ENCODE measurements at regions not wholly inside any gene's neighbourhood (a gene's known extent, or its start where the extent isn't known, plus 50 kb on each side); places are given as distances from the start of the nearest gene placed in this dataset.

GRCh38 chr2:385061-385460, 97.2 kb upstream of the ALKAL2 start:
- peaks cover 6% of the 10 kb centered on the region for H3K9me3 ChIP-seq (ENCODE audit: low read depth)
- H3K27me3 Mint-ChIP-seq (ENCODE audit: insufficient read depth, low read depth) = peaks cover 12% of the 10 kb centered on the region

DNA sequence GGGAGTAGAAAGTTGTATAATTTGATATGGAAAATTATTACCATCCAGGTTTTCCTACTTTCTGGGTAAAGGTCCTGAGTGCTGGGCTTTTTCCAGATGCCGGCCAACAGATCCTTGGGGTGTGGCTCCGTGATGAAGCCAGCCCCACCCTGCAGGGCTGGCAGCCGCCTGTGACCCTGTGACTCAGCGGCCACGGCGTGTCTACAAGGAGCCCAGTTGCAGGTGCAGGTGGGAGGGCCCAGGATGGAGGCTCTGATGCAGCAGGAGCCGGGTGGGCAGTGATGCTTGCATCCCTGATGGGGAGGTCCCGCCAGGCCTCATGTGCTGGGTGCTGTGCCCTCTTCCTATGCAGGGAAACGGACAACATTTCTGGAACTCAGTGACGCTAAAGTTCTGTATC, 96.0 kb upstream of the ALKAL2 start:
- Histone ChIP-seq H3K79me2 (ENCODE audit: low read depth) (no peaks in the 10 kb centered on the region), H3K4me1 (peaks cover 20% of the 10 kb centered on the region), H3K27me3 (peaks cover 7% of the 10 kb centered on the region), H3K9ac (no peak overlapping the region), H4K20me1 (ENCODE audit: low read depth) (no peaks in the 10 kb centered on the region), H3K4me3 (no peak overlapping the region), H3K9me3 (ENCODE audit: low read depth) (no peaks in the 10 kb centered on the region), H3K4me2 (no peak overlapping the region), H3K27ac (no peak overlapping the region), H3F3A (ENCODE audit: low read depth) (peaks cover 14% of the 10 kb centered on the region), H2AFZ (replicated peaks) (no peak overlapping the region), H3K36me3 (no peaks in the 10 kb centered on the region)
- peaks cover 38% of the 10 kb centered on the region for H3K4me1 Mint-ChIP-seq
- peaks cover 3% of the 10 kb centered on the region for H3K36me3 Mint-ChIP-seq
- H3K4me3 Mint-ChIP-seq = no peak overlapping the region
- H3K27me3 Mint-ChIP-seq (ENCODE audit: insufficient read depth, low read depth) = peaks cover 9% of the 10 kb centered on the region
- DNase-seq (ENCODE audit: low spot score) = no peak
- no peak for TF ChIP-seq CTCF (IDR thresholded peaks at IDR 0.05)
- TF ChIP-seq EZH2phosphoT487 (IDR thresholded peaks at IDR 0.05) = no peak
- no peak for TF ChIP-seq EZH2 (IDR thresholded peaks at IDR 0.05)
- peaks cover 20% of the 10 kb centered on the region for H3K9me3 Mint-ChIP-seq
- no peak overlapping the region for H3K27ac Mint-ChIP-seq

More at GRCh38 chr2:385061-385460, 97.2 kb upstream of the ALKAL2 start:
- H3K36me3 ChIP-seq = no peaks in the 10 kb centered on the region
- H3K36me3 Mint-ChIP-seq = no peaks in the 10 kb centered on the region
- H3K9me3 Mint-ChIP-seq = peaks cover 16% of the 10 kb centered on the region
- peaks cover 38% of the 10 kb centered on the region for H3K4me1 Mint-ChIP-seq
- no peaks in the 10 kb centered on the region for H4K20me1 ChIP-seq (ENCODE audit: low read depth)
- H3K27ac Mint-ChIP-seq = no peak overlapping the region
- H3K4me3 Mint-ChIP-seq = no peak overlapping the region
- H2AFZ ChIP-seq (replicated peaks) = no peak overlapping the region
- H3K9ac ChIP-seq = no peak overlapping the region
- no peak overlapping the region for H3K4me3 ChIP-seq
- no peaks in the 10 kb centered on the region for H3K79me2 ChIP-seq (ENCODE audit: low read depth)
- H3K27ac ChIP-seq = no peak overlapping the region
- H3F3A ChIP-seq (ENCODE audit: low read depth) = peaks cover 26% of the 10 kb centered on the region
- H3K4me2 ChIP-seq = no peak overlapping the region
- peaks cover 7% of the 10 kb centered on the region for H3K27me3 ChIP-seq
- TF ChIP-seq EZH2phosphoT487 (IDR thresholded peaks at IDR 0.05) (no peak), CTCF (IDR thresholded peaks at IDR 0.05) (no peak), EZH2 (IDR thresholded peaks at IDR 0.05) (no peak)
- DNase-seq (ENCODE audit: low spot score) = no peak
- H3K4me1 ChIP-seq = peaks cover 20% of the 10 kb centered on the region

GRCh38 chr2:383178-383577, 95.3 kb upstream of the ALKAL2 start:
- no peak overlapping the region for H3K27ac Mint-ChIP-seq
- H3K4me3 Mint-ChIP-seq = no peak overlapping the region
- Histone ChIP-seq H4K20me1 (ENCODE audit: low read depth) (no peaks in the 10 kb centered on the region), H3K4me3 (no peak overlapping the region), H3K9ac (no peak overlapping the region), H3K9me3 (ENCODE audit: low read depth) (no peaks in the 10 kb centered on the region), H3K27me3 (peaks cover 7% of the 10 kb centered on the region), H3K27ac (no peak overlapping the region), H2AFZ (replicated peaks) (no peak overlapping the region), H3K4me2 (no peak overlapping the region), H3K79me2 (ENCODE audit: low read depth) (no peaks in the 10 kb centered on the region), H3F3A (ENCODE audit: low read depth) (peaks cover 12% of the 10 kb centered on the region), H3K36me3 (no peaks in the 10 kb centered on the region), H3K4me1 (peaks cover 20% of the 10 kb centered on the region)
- TF ChIP-seq EZH2 (IDR thresholded peaks at IDR 0.05) = no peak
- TF ChIP-seq EZH2phosphoT487 (IDR thresholded peaks at IDR 0.05) = no peak
- TF ChIP-seq CTCF (IDR thresholded peaks at IDR 0.05) = peak; percentile 25
- DNase-seq (ENCODE audit: low spot score) = peak; percentile 59
- peaks cover 8% of the 10 kb centered on the region for H3K27me3 Mint-ChIP-seq (ENCODE audit: insufficient read depth, low read depth)
- peaks cover 24% of the 10 kb centered on the region for H3K9me3 Mint-ChIP-seq
- H3K36me3 Mint-ChIP-seq = peaks cover 3% of the 10 kb centered on the region
- peaks cover 38% of the 10 kb centered on the region for H3K4me1 Mint-ChIP-seq

DNA sequence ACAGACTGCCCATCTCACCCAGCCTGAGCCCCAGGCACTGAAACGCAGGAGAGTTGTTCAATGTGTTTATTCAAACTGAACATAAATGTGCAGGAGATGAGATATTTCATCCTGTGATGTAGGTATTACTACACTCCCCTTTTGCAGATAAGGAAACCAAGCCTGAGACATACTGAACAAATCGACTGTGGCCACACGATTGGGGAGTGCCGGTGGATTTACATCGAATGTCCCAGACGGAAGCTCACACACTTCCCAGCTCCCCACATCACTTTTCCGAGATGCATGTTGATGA, 94.8 kb upstream of the ALKAL2 start:
- no peaks in the 10 kb centered on the region for H3K36me3 ChIP-seq
- no peak for TF ChIP-seq EZH2 (IDR thresholded peaks at IDR 0.05)
- no peak for TF ChIP-seq CTCF (IDR thresholded peaks at IDR 0.05)
- TF ChIP-seq EZH2phosphoT487 (IDR thresholded peaks at IDR 0.05) = no peak
- H3K4me3 ChIP-seq = no peak overlapping the region
- H3K4me1 Mint-ChIP-seq = peaks cover 38% of the 10 kb centered on the region
- H3K79me2 ChIP-seq (ENCODE audit: low read depth) = no peaks in the 10 kb centered on the region
- no peak overlapping the region for H3K9ac ChIP-seq
- peaks cover 12% of the 10 kb centered on the region for H3F3A ChIP-seq (ENCODE audit: low read depth)
- H2AFZ ChIP-seq (replicated peaks) = peak overlapping the region; percentile 96
- no peak for DNase-seq (ENCODE audit: low spot score)
- no peak overlapping the region for H3K4me3 Mint-ChIP-seq
- no peaks in the 10 kb centered on the region for H4K20me1 ChIP-seq (ENCODE audit: low read depth)
- peaks cover 5% of the 10 kb centered on the region for H3K36me3 Mint-ChIP-seq
- no peak overlapping the region for H3K27ac ChIP-seq
- no peak overlapping the region for H3K4me2 ChIP-seq
- peaks cover 4% of the 10 kb centered on the region for H3K27me3 Mint-ChIP-seq (ENCODE audit: insufficient read depth, low read depth)
- peaks cover 7% of the 10 kb centered on the region for H3K27me3 ChIP-seq
- peaks cover 20% of the 10 kb centered on the region for H3K4me1 ChIP-seq
- H3K27ac Mint-ChIP-seq = no peak overlapping the region
- no peaks in the 10 kb centered on the region for H3K9me3 ChIP-seq (ENCODE audit: low read depth)
- H3K9me3 Mint-ChIP-seq = peaks cover 29% of the 10 kb centered on the region
